Heart left ventricle (tissue), 13 donors: ENCODE measurements at regions not wholly inside any gene's neighbourhood (a gene's known extent, or its start where the extent isn't known, plus 50 kb on each side); places are given as distances from the start of the nearest gene placed in this dataset.

ENCODE experiments used
- CTCF ChIP-seq, 12 donors: fragments of 200-600 bp; sonication (generic) in 4 of 12; IDR thresholded peaks; one replicate each; pipeline versions ENCODE4 v1.5.0 to v1.8.0; 2018 to 2022; ENCODE audit warnings: antibody characterized with exemption in 12 of 12, mild to moderate bottlenecking in 5 of 12
- POLR2A ChIP-seq, 2 donors: fragments of 450-650 bp; IDR thresholded peaks; one replicate each; pipeline ENCODE4 v1.6.1; 2017; ENCODE audit warnings: antibody characterized with exemption in 2 of 2, mild to moderate bottlenecking in 2 of 2, moderate library complexity in 2 of 2
- donor health status: ischemic (EF 13 %, LVEDD 7.1; RV severe dilation, severe dysfunction).
- donor health status: DM: no; HTN: yes; CAD: no.
- donor health status: DM: no; HTN: no; CAD: no.
- donor health status: ischemic (EF 25% LVEDD 6.9; RV normal size, moderate dysfunction).
- donor health status: ischemic (EF 25% LVEDD 5.7; RV mildly dilated, moderate dysfunction).
- donor health status: ischemic (EF 35%, LVEDD 5.7; RV mildly dilated, moderate dysfunction).
- donor health status: nonischemic (EF 11% LVEDD 7.7; RV severe dilation, severe dysfunction).
- donor health status: DM: yes; HTN: yes; CAD: no.
- donor health status: PGD.
- donor health status: ischemic (EF 29% LVEDD 5.4; RV normal size, mild dysfunction).
- donor health status: nonischemic (EF 23%, LVEDD 6.1; RV moderate dilation, normal function).

- no peak for TF ChIP-seq CTCF (IDR thresholded peaks at IDR 0.05)
- no peak for TF ChIP-seq POLR2A (IDR thresholded peaks at IDR 0.05)
Observed at GRCh38 chr3:77898621-77899020, 858.7 kb downstream of the ROBO2 start.
